Testis (tissue), 2 donors: ENCODE measurements at regions not wholly inside any gene's neighbourhood (a gene's known extent, or its start where the extent isn't known, plus 50 kb on each side); places are given as distances from the start of the nearest gene placed in this dataset.

Experiments
- DNase-seq: peaks from one replicate; pipeline ENCODE4 v3.0.0-alpha.2; 2019
- H3K27ac ChIP-seq, 2 donors: fragments of 200-600 bp; sonication (generic); one replicate each; pipeline ENCODE4 v1.5.1; 2019
- H3K27me3 ChIP-seq: fragments of 200-600 bp; sonication (generic); one replicate; pipeline ENCODE4 v1.5.1; 2019
- H3K36me3 ChIP-seq: fragments of 200-600 bp; sonication (generic); one replicate; pipeline ENCODE4 v1.5.1; 2017; ENCODE audit warnings: low read depth; ENCODE audit errors: missing control alignments
- H3K4me1 ChIP-seq: fragments of 200-600 bp; sonication (generic); one replicate; pipeline ENCODE4 v1.5.1; 2019
- H3K4me3 ChIP-seq, 2 donors: fragments of 200-600 bp; sonication (generic); one replicate each; pipeline ENCODE4 v1.5.1; 2017 to 2019
- H3K9me3 ChIP-seq: fragments of 200-600 bp; sonication (generic); one replicate; pipeline ENCODE4 v1.5.1; 2017
- POLR2A ChIP-seq: fragments of 450-650 bp; IDR thresholded peaks from one replicate; pipeline ENCODE4 v1.6.1; 2017; ENCODE audit warnings: antibody characterized with exemption, mild to moderate bottlenecking, moderate library complexity
- WGBS, 2 donors: methylation state at CpG; one replicate each; pipeline ENCODE4 v1.1.5; 2018; 5-methylcytosine and 5-hydroxymethylcytosine counted together
- intact Hi-C: fragments of 100-400 bp; cut with DNase I; formaldehyde crosslinking; loops from one replicate; pipeline ENCODE4 v1.15.1; 2023; ENCODE audit warnings: low total_unique reads
- TF ChIP-seq, protein P1 (sequence below), 3 experiments: fragments of 450-650 bp in 2 of 3; fragments of 200-600 bp in 1 of 3; sonication (generic) in 1 of 3; IDR thresholded peaks; one replicate each; pipeline ENCODE4 v1.5.1; 2016 to 2019; ENCODE audit warnings: antibody characterized with exemption in 3 of 3, mild to moderate bottlenecking in 2 of 3, moderate library complexity in 1 of 3

- Histone ChIP-seq H3K36me3 (no peaks in the 10 kb centered on the region), H3K4me3 (no peak overlapping the region), H3K9me3 (no peaks in the 10 kb centered on the region), H3K27me3 (no peaks in the 10 kb centered on the region), H3K4me1 (no peaks in the 10 kb centered on the region), H3K27ac (no peak overlapping the region)
- intact Hi-C loops, result no loop called here
- DNase-seq, result no peak
- WGBS, 2 donors, result 78 to 90% methylated on average over 1 of the region's 1 CpG
- no peak for TF ChIP-seq POLR2A
- TF ChIP-seq, protein P1, sequence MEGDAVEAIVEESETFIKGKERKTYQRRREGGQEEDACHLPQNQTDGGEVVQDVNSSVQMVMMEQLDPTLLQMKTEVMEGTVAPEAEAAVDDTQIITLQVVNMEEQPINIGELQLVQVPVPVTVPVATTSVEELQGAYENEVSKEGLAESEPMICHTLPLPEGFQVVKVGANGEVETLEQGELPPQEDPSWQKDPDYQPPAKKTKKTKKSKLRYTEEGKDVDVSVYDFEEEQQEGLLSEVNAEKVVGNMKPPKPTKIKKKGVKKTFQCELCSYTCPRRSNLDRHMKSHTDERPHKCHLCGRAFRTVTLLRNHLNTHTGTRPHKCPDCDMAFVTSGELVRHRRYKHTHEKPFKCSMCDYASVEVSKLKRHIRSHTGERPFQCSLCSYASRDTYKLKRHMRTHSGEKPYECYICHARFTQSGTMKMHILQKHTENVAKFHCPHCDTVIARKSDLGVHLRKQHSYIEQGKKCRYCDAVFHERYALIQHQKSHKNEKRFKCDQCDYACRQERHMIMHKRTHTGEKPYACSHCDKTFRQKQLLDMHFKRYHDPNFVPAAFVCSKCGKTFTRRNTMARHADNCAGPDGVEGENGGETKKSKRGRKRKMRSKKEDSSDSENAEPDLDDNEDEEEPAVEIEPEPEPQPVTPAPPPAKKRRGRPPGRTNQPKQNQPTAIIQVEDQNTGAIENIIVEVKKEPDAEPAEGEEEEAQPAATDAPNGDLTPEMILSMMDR (IDR thresholded peaks at IDR 0.05), result no peak
Measured at GRCh38 chr4:111849746-111850284, 295.4 kb upstream of the FAM241A start.

GRCh38 chr4:111854494-111855087 lies 290.7 kb upstream of the FAM241A start:
- Histone ChIP-seq H3K4me3 (no peak overlapping the region), H3K4me1 (no peaks in the 10 kb centered on the region), H3K9me3 (no peaks in the 10 kb centered on the region), H3K27ac (no peak overlapping the region), H3K36me3 (no peaks in the 10 kb centered on the region), H3K27me3 (no peaks in the 10 kb centered on the region)
- 3 to 17% methylated on average over 1 of the region's 1 CpG for WGBS, 2 donors
- intact Hi-C loops, result no loop called here
- DNase-seq, result peak; percentile 23
- TF ChIP-seq POLR2A, result no peak
- TF ChIP-seq, protein P1 (IDR thresholded peaks at IDR 0.05), result peak; percentile 9 to 49 (median 20)

GRCh38 chr4:111855308-111855707 lies 289.9 kb upstream of the FAM241A start:
- no peak overlapping the region for H3K27ac ChIP-seq
- H3K27me3 ChIP-seq, result no peaks in the 10 kb centered on the region
- no peaks in the 10 kb centered on the region for H3K4me1 ChIP-seq
- no peaks in the 10 kb centered on the region for H3K36me3 ChIP-seq
- TF ChIP-seq, protein P1 (IDR thresholded peaks at IDR 0.05), result no peak
- TF ChIP-seq POLR2A, result no peak
- H3K4me3 ChIP-seq, result no peak overlapping the region
- no peak for DNase-seq
- WGBS, 2 donors, result 71 to 88% methylated on average over 1 of the region's 1 CpG
- intact Hi-C loops, result no loop called here
- H3K9me3 ChIP-seq, result no peaks in the 10 kb centered on the region

- Histone ChIP-seq H3K27me3 (no peaks in the 10 kb centered on the region), H3K4me3 (no peak overlapping the region), H3K27ac (no peak overlapping the region), H3K4me1 (no peaks in the 10 kb centered on the region), H3K9me3 (no peaks in the 10 kb centered on the region), H3K36me3 (no peaks in the 10 kb centered on the region)
- WGBS, 2 donors, result 78 to 83% methylated on average over 4 of the region's 4 CpGs
- TF ChIP-seq POLR2A, result no peak
- TF ChIP-seq, protein P1 (IDR thresholded peaks at IDR 0.05), result no peak
- no peak for DNase-seq
- intact Hi-C loops, result no loop called here
Measured at GRCh38 chr4:111864066-111864465, 281.2 kb upstream of the FAM241A start.

DNA sequence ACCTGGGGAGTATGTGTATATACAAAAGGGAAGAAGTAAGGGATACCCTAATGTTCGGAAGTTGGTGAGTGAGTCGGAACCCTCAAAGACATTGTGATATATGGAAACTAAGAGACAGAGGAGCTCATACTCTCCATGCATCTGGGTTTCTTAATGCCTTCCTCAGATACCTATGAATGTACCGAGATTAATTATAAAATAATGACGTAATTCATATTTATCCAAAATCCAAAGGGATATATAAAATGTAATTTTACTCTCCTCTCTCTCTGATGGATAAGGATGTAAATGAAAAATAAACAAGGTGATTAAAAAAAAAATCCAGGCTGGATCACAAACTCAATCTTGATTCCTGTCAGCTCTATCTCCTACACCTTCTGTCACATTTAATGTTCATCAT lies 275.9 kb upstream of the FAM241A start:
- intact Hi-C loops, result no loop called here
- Histone ChIP-seq H3K27ac (no peak overlapping the region), H3K4me1 (no peaks in the 10 kb centered on the region), H3K36me3 (no peaks in the 10 kb centered on the region), H3K27me3 (no peaks in the 10 kb centered on the region), H3K4me3 (no peak overlapping the region), H3K9me3 (no peaks in the 10 kb centered on the region)
- DNase-seq, result no peak
- TF ChIP-seq, protein P1 (IDR thresholded peaks at IDR 0.05), result no peak
- TF ChIP-seq POLR2A, result no peak
- 90 to 93% methylated on average over 4 of the region's 4 CpGs for WGBS, 2 donors
